HG03159 (cell line): ENCODE measurements at regions not wholly inside any gene's neighbourhood (a gene's known extent, or its start where the extent isn't known, plus 50 kb on each side); places are given as distances from the start of the nearest gene placed in this dataset.
"Not testable (repeated sequence)": the region's sequence is repeated elsewhere in the genome, so short reads cannot be mapped to it uniquely, and the experiment has no call there.

Source experiments
- ATAC-seq: cut with Tn5 transposase; IDR thresholded peaks from one replicate; pipeline ENCODE4 v1.9.1; 2021; ENCODE audit warnings: mild to moderate bottlenecking, moderate library complexity; ENCODE audit not compliant: unreplicated experiment

DNA sequence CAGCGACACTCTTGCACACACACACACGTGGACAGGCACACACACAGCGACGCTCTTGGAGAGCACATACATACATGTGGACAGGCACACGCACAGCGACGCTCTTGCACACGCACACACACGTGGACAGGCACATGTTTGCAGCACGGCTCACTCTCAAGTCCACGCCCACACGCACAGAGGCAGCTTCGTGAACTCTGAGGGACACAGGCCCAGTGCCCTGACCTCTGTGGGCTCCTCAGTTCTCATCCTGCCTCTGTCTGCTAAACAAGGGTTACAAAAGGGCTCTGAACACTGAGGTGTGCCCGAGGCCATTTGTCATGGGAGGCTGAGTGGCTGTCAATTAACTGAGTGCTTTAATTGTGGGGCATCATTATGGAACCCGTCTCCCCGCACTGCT is 558.8 kb upstream of the ADAMTS16 start:
- ATAC-seq: no peak

DNA sequence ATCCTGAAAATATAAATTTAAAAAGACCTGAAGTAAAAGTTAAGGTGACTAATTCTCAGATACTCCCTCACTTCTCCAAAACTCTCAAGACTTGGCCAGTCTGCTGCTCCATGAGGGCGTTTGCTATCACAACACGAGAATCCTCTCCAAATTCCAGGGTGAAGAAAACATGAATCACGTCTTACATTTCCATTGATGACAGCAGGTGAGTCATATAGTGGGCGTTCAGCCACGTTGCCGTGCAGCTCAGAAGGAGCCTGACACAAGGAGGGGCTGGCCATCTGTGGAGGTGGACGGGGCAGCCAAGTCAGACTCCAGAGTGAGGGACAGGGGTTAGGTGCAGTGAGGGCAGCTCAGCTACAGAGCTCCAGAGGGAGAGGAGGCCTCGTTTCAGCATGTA is 555.1 kb upstream of the ADAMTS16 start:
- no peak for ATAC-seq

DNA sequence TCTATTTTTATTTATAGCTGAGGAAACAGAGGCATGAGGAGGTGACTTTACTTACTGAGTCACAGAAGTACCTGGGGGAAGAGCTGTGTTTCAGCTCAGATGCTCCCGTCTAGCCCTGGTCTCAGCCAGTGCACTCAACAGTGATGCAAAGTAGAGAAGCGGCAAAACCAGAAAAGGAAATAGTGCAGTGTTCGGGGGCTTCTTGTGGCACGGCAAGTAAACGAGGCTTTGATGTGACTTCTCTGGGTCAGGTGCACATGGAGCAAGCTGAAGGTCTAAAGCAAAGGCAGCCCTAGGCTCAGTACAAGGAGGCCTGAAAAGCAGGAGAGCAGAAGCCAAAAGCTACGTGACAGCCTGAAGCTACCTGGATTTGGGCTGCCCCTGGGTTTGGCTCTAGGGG is 526.7 kb upstream of the ADAMTS16 start:
- no peak for ATAC-seq

DNA sequence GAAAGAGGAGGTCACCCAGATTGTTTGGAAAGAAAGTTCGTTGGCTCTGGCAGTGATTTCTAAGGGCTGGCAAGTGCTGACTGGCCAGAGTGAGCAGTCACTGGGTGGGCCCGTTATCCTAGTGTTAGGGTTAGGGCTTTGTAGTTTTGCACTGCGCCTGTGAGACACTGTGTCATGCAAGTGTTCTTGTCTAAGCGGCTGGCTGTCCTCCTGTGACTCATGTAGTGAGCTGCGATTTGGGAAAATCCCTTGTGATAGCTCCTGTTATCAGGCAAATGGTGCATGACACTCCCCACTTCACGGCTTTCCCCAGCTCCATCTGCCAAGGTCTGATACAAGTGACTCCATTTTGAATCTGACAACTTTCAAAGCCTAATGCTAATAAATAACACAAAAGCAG is 526.0 kb upstream of the ADAMTS16 start:
- ATAC-seq: no peak

DNA sequence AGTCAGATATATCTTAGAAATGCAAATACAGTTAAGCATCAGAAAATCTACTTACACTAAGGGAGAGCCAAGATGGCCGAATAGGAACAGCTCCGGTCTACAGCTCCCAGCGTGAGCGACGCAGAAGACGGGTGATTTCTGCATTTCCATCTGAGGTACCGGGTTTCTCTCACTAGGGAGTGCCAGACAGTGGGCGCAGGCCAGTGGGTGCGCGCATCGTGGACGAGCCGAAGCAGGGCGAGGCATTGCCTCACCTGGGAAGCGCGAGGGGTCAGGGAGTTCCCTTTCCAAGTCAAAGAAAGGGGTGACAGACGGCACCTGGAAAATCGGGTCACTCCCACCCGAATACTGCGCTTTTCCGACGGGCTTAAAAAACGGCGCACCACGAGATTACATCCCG is 524.8 kb upstream of the ADAMTS16 start:
- ATAC-seq: not testable (repeated sequence)

DNA sequence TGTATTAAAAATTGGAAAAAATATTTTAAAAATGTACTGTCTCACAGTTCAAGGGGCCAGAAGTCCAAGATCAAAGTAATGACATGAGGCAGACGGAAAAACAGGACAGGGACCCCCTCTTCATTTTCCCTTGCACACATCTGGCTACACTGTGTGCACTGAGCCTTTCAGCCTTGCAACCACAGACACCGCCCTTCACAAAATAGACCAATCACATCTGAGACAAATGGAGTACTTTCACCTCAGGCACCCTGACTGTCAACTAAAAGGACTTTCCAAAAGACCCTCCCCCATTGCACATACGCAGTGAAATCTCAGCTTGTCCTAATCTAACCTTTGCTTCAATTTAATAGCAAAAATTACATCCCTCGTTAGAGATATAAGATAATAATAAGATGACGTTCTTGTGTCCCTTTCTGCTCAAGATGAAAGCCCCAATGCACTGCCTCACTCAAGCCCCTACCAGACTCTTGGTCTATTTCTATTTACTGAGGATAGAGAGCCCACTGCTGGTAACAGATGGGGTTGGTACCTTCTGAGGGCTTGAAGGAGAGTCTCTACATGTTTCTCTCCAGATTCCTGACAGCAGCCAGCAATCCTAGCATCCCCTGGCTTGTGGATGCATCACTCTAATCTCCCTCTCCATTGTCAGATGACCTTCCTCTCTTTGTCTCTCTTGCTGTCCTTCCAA is 514.8 kb upstream of the ADAMTS16 start:
- ATAC-seq: no peak

DNA sequence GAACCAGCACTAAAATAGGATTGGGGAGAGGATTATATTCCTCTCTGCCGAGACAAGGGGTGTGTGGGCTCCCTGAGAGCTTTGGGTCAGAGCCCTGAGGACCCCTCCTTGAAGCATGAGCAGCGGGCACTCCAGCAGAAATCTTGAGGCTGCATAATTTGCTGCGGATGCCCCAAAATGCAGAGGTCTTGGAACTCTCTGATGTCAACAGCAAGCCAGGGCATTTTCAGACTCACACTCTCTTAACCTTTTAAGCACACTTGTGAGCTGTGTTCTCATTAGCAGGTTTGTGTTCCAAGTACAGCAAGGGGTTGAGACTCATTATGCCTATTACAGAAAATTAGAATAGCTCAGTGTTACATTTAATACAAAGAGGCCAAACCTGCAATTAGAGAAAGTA is 513.0 kb upstream of the ADAMTS16 start:
- no peak for ATAC-seq

DNA sequence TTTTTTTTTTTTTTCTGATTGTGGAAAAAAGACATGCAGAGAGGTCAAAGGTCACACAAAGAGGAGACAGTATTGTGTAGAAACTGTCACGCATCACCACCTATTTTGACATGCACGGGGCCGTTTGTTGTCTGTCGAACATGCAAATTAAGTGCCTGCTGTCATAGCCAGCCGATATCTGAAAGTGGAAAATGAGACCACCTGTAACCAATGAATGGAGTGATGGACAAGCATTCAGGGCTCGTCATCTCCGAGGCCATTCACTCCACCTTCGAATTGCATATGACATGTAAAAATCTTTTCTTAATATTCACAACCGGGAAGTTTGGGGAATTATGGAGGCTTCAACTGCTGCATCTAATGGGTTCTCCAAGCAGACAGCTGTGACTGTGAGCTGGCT is 512.2 kb upstream of the ADAMTS16 start:
- ATAC-seq: no peak

DNA sequence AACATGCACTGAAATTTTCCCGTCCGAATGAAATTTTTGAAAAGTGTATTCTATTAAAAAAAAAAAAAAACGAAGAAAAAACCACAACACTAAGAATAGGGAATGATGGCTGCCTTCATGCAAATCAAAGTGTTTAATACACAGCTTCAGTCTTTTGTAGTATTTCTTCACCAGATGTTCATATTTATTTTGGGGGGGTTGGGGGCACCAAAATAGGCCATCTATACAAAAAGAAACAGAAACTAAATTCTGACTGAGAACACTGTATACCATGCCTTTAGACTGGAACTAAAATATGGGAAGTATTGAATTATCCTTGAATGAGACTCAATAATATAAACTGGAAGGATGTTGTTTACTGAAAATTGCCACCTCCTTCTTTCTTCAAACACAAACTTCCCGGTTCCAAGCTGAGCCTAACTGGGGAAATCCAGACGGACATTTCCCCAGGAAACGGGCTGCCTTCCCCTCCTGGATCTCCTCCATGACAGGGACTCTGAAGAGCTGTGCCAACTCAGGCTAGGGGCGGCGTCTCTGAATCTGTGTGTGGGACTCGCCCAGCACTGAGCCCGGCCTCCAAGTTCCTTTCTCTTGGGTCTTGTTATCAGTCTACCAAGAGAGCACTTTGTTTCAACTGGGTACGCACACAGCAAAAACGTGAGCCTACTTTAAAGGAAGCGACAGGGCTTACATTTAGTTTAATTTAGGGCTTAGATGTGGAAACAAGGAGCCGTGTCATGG is 511.3 kb upstream of the ADAMTS16 start:
- no peak for ATAC-seq

DNA sequence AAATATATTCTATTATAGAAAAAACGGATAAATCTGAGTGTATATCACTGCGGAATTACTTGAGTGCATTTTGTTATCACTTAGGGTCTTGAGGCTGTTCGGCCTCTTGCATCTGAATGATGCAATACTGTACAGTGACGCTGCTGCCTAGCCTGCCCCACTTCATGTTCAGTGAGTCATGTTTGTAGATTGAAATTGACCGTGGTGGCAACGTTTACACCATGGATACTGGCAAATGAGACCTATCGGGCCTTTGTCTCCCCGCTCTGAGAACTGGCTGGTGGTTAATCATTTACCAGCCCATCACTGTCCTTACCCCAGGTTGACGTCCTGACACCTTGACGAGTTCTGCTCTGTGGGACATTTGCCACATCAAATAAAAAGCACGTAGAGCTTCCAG is 510.1 kb upstream of the ADAMTS16 start:
- no peak for ATAC-seq

DNA sequence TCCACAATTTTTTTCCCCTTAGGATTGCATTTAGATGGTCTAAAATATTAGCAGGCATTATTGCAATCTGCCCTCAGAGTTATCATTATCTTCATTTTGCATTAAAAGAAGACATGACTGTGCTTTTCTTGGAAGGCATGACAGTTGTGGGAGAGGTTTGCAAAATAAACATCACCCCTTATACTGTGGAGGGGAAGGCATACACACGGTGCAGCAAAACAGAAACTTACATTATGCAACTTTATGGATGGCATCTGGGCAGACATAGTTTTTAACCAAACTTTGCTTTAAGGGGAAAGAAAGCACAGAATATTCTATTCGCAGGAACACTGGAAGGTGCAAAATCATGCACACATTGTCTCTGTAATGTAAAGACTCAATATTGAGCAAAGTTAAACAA is 505.8 kb upstream of the ADAMTS16 start:
- ATAC-seq: no peak

DNA sequence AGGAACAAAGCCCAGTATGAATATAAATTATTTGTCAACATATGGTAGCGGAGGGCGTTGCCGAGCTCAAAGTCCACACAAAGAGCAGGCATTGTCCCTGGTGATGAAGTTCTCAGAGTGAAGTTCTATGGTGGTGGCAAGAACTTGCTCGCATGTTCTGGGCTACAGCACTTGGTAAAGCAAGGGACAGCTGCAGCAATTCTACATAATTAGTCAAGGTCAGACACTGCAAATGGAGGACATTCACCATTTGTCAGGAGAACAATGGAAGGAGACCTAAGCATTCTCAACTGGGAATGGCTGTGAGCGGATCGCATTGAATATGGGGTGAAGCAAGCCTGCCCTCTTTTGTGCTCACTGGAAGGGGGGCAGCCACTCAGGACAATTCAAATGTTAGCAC is 503.8 kb upstream of the ADAMTS16 start:
- ATAC-seq: no peak

DNA sequence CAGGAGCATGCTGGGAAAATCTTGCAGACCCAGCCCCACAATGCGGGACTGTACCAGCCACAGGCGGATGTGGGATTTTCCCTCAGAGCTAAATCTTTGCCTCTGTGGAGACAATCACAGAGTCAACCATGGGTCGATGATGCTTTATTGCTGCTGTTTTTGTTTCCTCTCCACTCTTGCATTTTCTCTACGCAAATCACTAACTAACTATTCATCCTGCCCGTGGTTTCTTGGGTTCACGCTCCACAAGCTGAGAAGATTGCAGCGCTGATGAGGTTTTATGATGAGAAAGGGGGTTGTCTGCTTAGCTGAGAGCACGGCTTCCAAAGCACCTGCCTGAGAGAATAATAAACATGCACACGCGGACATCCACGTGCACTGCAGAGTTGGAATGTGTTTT is 500.2 kb upstream of the ADAMTS16 start:
- ATAC-seq: no peak

DNA sequence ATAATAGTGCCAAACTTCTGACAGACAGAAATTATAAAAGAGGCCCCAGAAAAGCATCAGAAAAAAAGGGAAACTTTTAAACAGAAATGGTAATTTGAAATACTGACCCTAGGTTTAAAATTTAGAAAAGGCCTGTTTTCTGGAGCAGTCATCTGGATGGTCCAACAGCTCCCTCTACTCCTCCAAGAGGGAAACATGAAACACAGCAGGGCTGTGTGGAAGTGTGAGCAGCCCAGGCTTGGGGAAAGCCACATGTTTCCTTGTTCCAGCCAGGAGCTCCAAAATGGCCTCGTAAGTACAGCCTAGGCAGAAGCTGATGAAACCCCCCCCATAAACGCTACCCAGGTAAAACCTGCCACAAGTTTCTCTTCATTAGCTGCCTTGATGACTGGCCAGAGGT is 499.3 kb upstream of the ADAMTS16 start:
- ATAC-seq: no peak

DNA sequence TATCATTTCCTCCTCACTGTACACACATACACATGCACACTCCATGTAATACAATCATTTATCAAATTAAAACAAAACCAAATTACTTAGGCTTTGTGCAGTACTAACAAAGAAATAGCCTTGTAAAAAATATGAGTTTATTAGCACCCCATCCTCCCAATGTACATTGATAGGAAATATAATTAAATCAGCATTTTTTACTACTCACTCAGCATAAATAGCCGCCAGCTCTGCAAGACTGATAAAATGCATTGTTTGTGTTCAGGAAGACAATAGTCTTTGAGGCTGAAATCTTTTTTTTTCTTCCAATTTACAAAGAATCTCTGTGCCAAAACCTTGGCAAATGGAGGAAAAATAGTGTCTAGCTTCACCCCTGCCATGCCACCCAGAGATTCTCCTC is 497.6 kb upstream of the ADAMTS16 start:
- ATAC-seq: no peak

DNA sequence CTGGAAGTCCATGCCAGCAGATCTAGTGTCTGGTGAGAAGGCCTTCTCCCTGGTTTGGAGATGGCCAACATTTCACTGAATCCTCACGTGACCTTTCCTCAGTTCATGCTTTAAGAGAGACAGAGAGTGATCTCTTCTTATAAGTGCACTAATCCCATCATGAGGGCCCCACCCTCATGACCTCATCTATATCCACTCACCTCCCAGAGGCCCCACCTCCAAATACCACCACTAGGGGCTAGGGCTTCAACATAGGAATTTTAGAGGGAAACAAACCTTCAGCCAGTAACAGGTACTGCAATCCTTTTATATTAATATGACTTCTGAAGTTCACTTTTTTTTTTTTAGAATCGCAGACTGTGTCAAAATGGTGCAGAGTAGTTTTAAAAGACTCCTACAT is 496.9 kb upstream of the ADAMTS16 start:
- no peak for ATAC-seq

DNA sequence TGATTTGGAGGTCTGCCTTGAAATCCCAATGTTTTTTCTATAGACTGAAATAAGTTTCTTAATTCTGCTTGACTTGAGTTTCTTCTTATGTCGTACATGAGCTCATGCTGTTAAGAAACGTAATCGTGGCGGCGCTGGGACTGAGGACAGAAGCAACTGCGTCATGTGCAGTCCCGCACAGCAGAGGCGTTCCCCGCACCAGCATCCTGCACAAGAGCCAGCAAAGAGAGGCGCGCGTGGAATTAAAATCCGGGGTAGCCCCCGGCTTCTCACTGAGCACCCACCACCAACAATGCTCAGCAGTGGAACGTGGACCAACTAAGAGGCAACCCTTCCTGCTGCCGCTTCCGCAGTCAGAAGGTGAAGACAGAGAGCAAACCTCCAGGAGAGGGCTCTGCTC is 496.2 kb upstream of the ADAMTS16 start:
- ATAC-seq: no peak

DNA sequence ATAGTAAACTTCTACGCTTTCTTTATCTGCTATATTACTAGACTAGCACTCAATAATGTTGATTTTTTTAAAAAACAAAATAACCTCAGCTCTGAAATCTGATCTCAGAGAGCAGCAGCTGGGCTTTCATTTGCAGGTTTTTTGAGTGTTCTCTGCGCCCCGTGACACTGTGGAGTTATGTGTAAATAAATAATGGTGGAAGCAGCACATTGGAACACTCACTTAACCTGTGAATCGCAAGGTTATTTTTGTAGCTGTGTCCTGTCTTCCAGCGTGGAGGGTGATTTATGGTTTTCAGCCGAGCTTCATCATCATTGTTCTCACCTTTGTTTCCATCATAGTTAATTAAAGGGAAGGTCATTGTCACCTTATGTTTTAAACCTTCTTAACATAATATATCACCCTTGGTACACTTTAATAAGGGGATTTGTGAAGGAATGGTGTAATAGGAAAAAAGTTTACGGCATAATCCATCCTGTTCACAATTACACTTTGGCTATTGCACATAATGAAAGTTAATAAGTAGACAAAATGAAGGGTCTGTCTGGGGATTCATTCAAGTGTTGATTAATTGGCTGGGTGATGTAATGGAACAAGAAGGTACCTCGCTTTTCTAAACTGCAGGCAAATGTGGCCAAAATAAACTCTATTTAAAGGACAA is 493.3 kb upstream of the ADAMTS16 start:
- no peak for ATAC-seq

DNA sequence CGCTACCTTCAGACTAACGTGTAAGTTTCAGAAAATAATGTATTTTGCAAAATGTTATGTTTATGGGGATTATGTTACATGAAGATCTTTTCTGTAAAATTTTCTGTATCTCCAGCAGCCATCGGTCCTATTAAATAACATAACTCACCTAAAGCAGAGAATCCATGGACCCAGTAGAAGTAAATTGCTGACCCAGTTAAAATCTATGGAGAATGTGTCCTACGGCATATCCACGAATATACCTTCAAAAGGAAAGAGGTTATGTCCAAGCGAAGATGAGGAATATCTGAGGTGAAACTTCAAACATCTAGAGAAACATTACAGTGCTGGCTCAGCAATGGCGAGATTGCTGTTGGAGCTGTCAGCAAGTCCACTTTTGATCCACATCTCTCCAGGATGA is 492.2 kb upstream of the ADAMTS16 start:
- ATAC-seq: no peak

DNA sequence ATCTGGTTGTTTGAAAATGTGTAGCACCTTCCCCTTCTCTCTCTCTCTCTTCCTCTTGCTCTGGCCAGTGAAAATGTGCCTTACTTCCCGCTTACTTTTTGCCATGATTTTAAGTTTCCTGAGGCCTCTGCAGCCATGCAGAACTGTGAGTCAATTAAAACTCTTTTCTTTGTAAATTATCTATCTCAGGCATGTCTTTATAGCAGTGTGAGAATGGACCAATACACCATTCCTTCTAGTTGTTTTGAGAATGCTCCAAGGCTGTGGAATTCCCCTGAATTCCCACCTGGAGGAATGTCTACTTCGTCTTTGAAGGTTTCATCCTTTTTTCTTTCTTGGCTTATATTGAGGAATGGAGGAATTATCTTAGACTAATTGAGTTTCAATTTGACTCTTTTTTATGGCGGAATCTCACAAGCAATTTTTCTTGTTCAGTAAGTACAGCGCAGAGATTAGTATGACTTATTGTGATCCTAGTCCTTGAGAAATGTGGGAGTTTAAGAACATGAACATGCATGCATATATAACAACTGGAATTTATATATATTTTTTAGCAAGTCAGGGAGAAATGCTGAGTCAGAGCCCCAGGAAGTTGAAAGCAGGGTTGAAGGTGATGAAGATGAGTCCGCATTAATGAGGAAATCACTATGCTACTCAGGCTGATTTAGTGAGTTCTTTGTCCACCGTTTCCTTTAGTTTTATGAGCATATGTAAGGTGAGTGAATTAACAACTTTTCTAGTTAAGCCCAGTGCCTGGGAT is 488.1 kb upstream of the ADAMTS16 start:
- ATAC-seq: no peak

DNA sequence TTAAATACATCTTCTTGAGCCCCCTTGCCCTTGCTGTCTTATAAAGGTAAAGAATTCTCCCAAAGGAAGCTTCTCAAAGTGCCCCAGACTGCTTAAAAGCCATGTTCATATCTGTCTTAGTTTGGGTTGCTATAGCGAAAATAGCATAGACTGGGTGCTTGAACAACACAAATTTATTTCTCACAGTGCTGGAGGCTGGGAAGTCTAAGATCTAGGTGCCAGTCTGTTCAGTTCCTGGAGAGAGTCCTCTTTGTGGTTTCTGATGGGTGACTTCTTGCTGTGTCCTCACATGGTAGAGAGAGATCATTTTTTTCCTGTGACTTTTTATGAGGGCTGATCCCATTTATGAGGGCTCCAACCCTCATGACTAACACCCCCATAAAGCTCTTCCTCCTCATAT is 486.7 kb upstream of the ADAMTS16 start:
- ATAC-seq: no peak

DNA sequence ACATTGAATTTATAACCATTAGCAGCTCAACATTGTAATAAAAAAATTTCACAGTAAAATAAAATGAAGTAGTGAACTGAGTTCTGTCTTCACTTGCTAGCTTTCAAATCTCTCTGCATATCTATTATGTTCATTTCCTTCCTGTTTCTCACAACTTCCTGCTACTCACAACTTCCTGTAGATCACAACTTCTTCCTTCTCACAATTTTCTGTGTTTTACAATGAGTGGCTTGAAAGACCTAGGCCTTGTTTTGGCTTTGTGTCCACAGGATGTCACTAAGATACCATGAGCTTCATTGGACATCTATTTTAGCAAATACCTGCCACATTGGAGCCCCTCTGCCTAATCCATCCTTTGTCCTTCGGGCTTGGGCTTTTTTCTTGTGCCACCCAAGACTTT is 480.3 kb upstream of the ADAMTS16 start:
- no peak for ATAC-seq
